Loucy (cell line): ENCODE measurements at regions not wholly inside any gene's neighbourhood (a gene's known extent, or its start where the extent isn't known, plus 50 kb on each side); places are given as distances from the start of the nearest gene placed in this dataset.

Experiments used
- H2AFZ ChIP-seq: fragments of 200-600 bp; sonication (generic); 2 replicates; pipeline ENCODE4 v1.6.0; 2016; ENCODE audit warnings: antibody characterized with exemption, mild to moderate bottlenecking, low read length, moderate library complexity
- H3F3A ChIP-seq: fragments of 200-600 bp; 2 replicates; pipeline ENCODE4 v1.6.0; 2016; ENCODE audit warnings: antibody characterized with exemption, low read depth, mild to moderate bottlenecking
- H3K27me3 ChIP-seq: fragments of 200-600 bp; sonication (generic); 2 replicates; pipeline ENCODE4 v1.6.1; 2014; ENCODE audit warnings: low read length, mild to moderate bottlenecking; ENCODE audit not compliant: insufficient read depth, poor library complexity, severe bottlenecking
- H3K36me3 ChIP-seq: fragments of 200-600 bp; sonication (generic); 2 replicates; pipeline ENCODE4 v1.6.1; 2016; ENCODE audit warnings: low read length; ENCODE audit not compliant: insufficient read depth
- H3K4me1 ChIP-seq: fragments of 200-600 bp; sonication (generic); 2 replicates; pipeline ENCODE4 v1.5.1; 2014; ENCODE audit warnings: low read length, mild to moderate bottlenecking; ENCODE audit not compliant: insufficient read depth, poor library complexity, severe bottlenecking
- H3K4me2 ChIP-seq: fragments of 200-600 bp; sonication (generic); 2 replicates; pipeline ENCODE4 v1.6.0; 2014; ENCODE audit warnings: antibody characterized with exemption, low read length, low read depth, mild to moderate bottlenecking; ENCODE audit not compliant: poor library complexity, severe bottlenecking
- H3K4me3 ChIP-seq: fragments of 200-600 bp; sonication (generic); 2 replicates; pipeline ENCODE4 v1.5.1; 2014; ENCODE audit warnings: low read length, mild to moderate bottlenecking, mixed read lengths; ENCODE audit not compliant: poor library complexity, severe bottlenecking
- H3K79me2 ChIP-seq: fragments of 200-600 bp; sonication (generic); 2 replicates; pipeline ENCODE4 v1.6.1; 2014; ENCODE audit warnings: low read length; ENCODE audit not compliant: insufficient read depth
- H3K9ac ChIP-seq: fragments of 200-600 bp; sonication (generic); 2 replicates; pipeline ENCODE4 v1.6.0; 2014; ENCODE audit warnings: mild to moderate bottlenecking, low read depth, low read length, moderate library complexity; ENCODE audit not compliant: poor library complexity, severe bottlenecking
- H3K9me2 ChIP-seq: fragments of 200-600 bp; sonication (generic); replicated peaks from 2 replicates; pipeline ENCODE4 v1.6.1; 2016; ENCODE audit warnings: low read depth, low read length, mixed read lengths
- H3K9me3 ChIP-seq: fragments of 200-600 bp; sonication (generic); 2 replicates; pipeline ENCODE4 v1.6.1; 2014; ENCODE audit warnings: mild to moderate bottlenecking, antibody characterized with exemption, low read length, low read depth; ENCODE audit not compliant: insufficient read depth
- H4K20me1 ChIP-seq: fragments of 200-600 bp; sonication (generic); 2 replicates; pipeline ENCODE4 v1.6.0; 2014; ENCODE audit warnings: antibody characterized with exemption, low read length, mild to moderate bottlenecking; ENCODE audit not compliant: insufficient read depth, poor library complexity, severe bottlenecking
- EZH2phosphoT487 ChIP-seq: fragments of 200-600 bp; IDR thresholded peaks from 2 replicates; pipeline ENCODE4 v1.6.1; 2018; ENCODE audit warnings: antibody characterized with exemption, mild to moderate bottlenecking, moderate library complexity, borderline replicate concordance
- TF ChIP-seq, protein P1 (sequence below): fragments of 200-600 bp; sonication (generic); conservative IDR thresholded peaks from 2 replicates; pipeline ENCODE4 v1.5.1; 2014; ENCODE audit warnings: mild to moderate bottlenecking, antibody characterized with exemption, low read length

- Histone ChIP-seq H3K4me1 (no peaks in the 10 kb centered on the region), H3K9me3 (no peaks in the 10 kb centered on the region), H3K9me2 (no peaks in the 10 kb centered on the region), H3K36me3 (no peaks in the 10 kb centered on the region), H3K27me3 (no peaks in the 10 kb centered on the region), H4K20me1 (no peaks in the 10 kb centered on the region), H3K4me3 (no peak overlapping the region), H2AFZ (no peak overlapping the region), H3K4me2 (no peak overlapping the region), H3K9ac (no peak overlapping the region), H3F3A (no peaks in the 10 kb centered on the region), H3K79me2 (no peaks in the 10 kb centered on the region)
- TF ChIP-seq EZH2phosphoT487, result no peak
- TF ChIP-seq, protein P1, sequence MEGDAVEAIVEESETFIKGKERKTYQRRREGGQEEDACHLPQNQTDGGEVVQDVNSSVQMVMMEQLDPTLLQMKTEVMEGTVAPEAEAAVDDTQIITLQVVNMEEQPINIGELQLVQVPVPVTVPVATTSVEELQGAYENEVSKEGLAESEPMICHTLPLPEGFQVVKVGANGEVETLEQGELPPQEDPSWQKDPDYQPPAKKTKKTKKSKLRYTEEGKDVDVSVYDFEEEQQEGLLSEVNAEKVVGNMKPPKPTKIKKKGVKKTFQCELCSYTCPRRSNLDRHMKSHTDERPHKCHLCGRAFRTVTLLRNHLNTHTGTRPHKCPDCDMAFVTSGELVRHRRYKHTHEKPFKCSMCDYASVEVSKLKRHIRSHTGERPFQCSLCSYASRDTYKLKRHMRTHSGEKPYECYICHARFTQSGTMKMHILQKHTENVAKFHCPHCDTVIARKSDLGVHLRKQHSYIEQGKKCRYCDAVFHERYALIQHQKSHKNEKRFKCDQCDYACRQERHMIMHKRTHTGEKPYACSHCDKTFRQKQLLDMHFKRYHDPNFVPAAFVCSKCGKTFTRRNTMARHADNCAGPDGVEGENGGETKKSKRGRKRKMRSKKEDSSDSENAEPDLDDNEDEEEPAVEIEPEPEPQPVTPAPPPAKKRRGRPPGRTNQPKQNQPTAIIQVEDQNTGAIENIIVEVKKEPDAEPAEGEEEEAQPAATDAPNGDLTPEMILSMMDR, result no peak
Observed at GRCh38 chr3:86126552-86126951, 864.4 kb downstream of the VGLL3 start.
